Jurkat, Clone E6-1 (cell line): ENCODE measurements at regions not wholly inside any gene's neighbourhood (a gene's known extent, or its start where the extent isn't known, plus 50 kb on each side); places are given as distances from the start of the nearest gene placed in this dataset.
A peak's percentile ranks its signal among the peaks of the same experiment; 100 is the strongest.

ENCODE experiments used
- DNase-seq: peaks from one replicate; pipeline ENCODE4 v3.0.0-alpha.2; 2011; ENCODE audit warnings: low read depth, low spot score
- H3K4me3 ChIP-seq: 2 replicates; pipeline ENCODE4 v1.5.1; 2011; ENCODE audit warnings: mild to moderate bottlenecking, low read length, control low read depth, moderate library complexity

DNA sequence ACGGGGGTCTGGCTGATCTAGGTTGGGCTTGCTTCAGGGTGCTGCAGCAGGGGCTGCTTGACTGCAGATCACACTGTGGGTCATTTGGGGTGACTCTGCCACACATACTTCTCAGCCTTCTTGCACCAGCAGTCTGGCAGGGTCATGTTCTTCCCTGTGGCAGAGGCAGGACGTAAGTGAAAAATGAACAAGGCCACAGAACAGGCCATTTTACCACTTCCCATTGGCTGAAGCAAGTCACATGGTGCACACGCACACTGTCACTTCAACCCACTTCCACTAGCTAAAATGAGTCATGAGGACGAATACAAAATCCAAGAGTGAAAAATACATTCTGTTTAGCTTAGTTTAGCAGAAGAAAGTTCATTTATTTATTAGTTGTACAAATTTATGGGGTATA lies 168.6 kb upstream of the GGTLC1 start:
- DNase-seq, result no peak
- H3K4me3 ChIP-seq, result no peak overlapping the region

DNA sequence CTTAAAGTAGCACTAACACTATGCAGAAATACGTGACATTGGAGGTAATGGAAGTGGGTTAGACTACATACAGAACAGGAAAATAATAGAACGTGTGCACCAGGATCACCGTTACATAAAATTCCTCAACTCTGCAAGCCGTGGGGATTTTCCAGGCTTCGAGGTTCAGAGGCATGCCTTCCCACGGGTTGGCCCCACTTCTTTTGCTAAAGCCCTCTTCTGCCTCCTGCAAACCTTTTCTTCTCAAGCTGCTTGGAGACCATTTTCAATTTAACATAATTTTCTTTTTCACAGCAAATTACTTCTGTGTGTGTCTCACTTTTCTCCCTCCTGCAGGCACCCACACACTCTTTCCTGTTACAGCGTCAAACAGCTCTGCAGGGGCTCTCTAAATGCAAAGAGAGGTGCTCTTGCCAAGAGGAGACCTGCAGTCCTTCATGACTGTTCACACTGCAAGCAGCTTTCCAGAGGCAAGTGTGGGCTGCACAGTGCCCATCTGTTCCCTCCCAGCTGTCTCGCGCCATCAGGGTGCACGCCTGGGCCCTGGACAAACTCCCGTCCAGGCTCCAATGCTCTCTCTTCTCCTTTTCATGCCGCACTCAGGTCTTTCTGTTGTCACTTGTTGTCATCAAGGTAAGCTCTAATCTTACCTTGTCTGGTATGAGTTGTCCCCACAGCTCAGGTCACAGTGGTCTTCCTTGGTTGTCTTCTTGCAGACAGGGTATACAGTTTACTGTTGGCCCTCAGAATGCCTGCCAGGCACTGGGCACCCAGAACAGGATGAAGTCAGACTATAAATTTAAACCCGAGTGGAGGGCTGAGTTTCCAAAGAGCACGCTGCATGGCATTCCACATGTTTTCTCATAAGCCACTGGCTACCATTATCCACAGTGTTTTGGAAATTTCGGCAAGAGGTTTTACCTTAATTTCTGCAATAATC lies 164.8 kb upstream of the GGTLC1 start:
- DNase-seq, result no peak
- H3K4me3 ChIP-seq, result no peak overlapping the region

DNA sequence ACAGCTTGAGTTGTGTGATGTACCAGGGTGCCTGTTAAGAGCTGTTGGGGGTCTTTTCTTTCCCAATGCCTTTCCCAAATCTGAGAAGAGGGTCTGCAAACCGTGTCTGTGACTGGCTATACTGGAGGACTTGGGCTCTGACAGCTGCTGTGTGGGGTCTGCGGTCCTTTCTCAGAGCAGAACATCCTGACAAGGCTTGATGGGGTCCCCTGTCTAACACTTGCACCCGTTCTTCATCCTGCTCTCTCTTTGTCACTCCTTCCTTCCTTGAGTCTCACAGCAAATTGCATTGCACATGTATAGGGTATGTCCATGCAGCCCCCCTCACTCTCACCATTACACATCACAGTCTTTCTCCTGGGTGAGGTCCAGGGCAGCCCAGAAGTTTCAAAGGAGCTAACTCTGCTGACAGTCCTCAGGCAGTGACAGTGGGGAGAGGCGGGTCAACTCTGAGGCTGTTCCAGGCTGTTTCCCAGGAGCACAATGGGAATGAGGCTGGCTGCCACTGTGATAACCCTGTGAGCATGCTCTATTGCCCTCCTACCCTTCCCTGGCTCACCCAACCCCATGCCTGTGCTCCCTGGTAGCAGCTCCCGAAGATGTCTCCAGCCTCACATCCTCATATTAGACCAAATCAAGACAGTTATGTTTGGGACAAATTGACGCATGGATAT lies 163.2 kb upstream of the GGTLC1 start:
- DNase-seq, result no peak
- H3K4me3 ChIP-seq, result no peak overlapping the region

DNA sequence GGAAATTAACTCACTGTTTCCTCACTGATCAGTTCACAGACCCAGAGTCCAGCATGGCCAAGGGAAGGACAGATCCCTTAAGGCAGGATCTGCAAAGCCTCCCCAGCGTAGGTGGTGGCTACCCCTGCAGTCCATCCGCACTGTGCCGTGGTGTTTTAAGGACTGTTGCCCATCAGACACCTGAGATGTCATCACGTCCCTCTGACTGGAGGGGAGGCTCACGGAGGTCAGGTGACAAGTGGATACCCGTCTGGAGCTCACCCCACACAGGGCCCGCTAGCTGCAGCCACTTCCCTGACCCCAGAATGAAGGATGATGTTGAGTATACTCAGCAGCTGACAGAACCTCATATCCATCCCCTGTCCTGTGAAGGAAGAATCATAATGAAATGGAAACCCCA lies 161.8 kb upstream of the GGTLC1 start:
- H3K4me3 ChIP-seq, result no peak overlapping the region
- DNase-seq, result no peak

DNA sequence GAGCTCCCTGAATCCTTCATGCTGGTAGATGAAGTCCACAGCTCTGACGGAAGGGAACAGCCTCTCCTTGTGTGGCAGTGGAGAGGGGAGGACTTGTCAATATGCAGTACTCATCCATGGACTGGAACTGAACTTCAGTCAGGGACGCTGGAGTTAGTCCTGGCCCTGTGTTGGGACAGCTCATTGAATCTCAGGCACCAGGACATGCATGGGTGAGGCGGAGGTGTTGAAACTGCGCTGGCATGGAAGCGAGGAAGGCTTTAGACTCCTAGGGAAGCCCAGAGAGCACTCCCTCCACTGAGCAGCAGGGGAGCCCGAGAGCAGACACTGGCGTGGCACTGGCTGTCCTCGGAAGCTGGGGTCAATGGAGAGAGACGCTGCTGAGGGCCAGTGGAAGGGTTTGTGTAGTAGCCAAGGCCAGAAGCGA lies 161.3 kb upstream of the GGTLC1 start:
- no peak for DNase-seq
- H3K4me3 ChIP-seq, result no peak overlapping the region

DNA sequence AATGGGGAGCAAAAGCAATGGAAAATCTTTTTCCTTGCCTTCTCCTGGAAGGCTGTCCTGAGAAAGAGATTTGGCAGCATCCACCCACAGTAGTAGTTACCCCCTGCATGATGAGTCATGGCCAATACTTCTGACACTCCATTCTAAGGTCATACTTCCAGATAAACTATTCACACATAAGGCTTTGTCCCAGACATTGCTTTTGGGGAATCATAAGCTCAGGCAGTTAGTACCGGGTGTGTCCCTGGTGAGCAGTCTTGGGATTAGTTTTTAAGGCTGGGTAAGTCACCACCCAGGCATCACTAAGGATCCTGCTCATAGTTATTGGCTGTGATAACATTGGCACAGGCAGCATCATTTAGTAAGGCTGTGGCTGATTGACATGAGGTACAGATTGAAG lies 160.6 kb upstream of the GGTLC1 start:
- no peak for DNase-seq
- H3K4me3 ChIP-seq, result no peak overlapping the region

DNA sequence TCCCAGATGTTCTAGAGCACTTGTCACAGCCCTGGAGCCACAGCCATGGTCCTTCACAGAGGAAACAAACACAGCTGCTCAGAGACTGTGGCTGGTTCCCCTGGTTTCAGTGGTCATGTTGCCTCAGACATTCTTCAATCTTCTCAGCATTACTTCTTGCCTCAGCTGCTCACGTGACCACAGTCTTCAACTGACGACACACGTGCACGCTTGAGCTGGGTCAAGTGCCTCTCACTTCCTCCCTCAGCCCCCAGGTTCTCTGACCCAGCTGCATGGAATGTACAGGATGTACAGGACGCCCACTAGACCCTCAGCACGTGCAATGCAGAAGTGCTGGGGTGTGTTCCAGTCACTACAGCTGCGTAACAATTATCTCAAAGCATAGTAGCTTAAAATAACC lies 159.8 kb upstream of the GGTLC1 start:
- peak; percentile 93 for DNase-seq
- no peak overlapping the region for H3K4me3 ChIP-seq

DNA sequence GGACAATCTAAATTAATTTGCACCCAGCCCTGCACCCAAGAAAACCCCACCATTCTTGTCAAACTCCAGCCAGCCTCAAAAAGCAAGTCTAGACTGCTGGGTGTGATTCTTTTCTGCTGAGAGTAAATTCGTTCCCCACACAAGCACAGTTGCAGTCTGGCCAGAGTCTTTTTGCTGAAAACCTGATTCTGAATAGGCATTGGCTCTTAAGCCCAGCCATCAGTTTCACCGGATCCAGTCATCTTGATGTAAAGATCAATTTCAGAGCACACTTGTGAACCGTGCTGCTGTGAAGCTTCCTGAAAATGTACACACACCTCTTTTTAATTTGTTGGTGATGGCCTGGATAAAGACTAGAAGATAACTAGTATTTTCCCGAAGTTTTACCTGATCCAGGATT lies 159.4 kb upstream of the GGTLC1 start:
- no peak for DNase-seq
- H3K4me3 ChIP-seq, result no peak overlapping the region

DNA sequence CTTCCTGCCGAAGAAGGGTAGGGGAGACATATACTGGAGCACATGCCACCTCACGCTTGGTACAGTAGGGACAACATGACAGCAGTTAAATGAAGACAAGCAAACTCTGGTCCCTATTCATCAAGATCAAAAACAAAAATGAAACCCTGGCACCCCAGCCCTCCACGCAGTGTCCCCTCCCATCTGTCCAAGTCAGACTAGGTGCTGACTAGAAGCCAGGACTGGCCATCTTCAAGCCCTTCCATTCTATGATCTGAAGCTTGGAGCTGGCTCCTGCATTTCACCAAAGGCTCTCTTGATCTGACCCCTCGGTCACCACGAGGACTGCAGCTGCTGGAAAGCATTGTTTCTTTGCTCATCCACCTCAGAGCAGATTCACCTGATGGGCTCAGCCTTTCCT lies 158.9 kb upstream of the GGTLC1 start:
- no peak for DNase-seq
- H3K4me3 ChIP-seq, result no peak overlapping the region

DNA sequence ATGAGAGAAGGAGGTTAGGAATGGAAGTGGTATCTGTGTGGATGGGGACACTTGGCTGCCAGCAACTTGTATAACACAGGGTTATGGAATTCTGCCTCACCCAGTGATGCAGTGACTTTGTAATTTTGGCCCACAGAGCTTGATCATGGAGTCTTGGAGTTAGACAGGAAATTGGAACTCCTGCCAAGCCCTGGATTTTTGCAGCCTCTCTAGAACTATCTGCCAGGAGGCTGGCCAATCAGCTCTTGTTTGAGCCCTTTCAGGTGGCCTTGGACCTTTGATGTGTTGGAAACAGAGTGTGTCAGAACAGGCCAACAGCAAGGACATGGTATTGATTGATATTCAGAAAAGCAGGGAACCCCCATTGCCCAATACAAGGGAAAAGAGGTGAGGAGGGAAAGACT lies 157.7 kb upstream of the GGTLC1 start:
- DNase-seq, result no peak
- H3K4me3 ChIP-seq, result no peak overlapping the region

DNA sequence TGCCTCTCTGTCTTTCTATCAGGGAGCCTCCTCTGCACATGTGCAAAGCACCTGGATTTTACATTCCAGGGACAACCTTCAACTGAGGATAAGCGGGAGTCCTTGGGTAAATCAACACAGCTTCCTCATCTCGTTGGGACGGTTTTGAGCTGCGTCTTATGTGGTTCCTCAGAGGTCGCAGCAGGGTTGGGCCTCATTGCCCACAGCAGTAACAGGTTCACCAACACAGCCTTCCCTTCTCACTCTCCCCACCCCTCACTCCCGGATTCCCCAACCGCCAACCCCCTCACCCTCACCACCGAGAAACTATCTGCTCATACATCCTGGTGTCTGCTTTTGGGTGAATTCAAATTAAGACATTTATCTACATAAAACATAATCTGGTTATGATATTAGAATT lies 155.8 kb upstream of the GGTLC1 start:
- H3K4me3 ChIP-seq, result peak overlapping the region; percentile 20
- peak; percentile 97 for DNase-seq

DNA sequence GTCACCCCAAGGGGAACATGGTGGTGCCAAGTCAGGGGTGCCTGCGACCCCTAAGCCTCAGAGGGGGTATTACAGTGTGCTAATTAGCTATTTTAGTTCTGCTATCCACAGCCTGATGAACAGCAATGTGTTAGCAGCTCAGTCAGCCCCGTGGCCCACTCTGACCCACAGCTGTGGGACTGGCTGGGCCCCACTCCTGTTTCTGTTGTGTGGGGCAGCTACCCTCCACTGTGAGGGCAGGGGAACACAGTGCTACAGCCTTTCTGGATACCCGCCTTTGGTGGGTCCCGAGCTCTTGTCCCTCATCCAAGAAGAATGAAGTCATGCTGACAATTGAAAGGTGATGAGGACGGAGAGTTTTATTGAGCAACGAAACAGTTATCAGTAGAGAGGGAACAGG lies 152.5 kb upstream of the GGTLC1 start:
- no peak overlapping the region for H3K4me3 ChIP-seq
- DNase-seq, result no peak

DNA sequence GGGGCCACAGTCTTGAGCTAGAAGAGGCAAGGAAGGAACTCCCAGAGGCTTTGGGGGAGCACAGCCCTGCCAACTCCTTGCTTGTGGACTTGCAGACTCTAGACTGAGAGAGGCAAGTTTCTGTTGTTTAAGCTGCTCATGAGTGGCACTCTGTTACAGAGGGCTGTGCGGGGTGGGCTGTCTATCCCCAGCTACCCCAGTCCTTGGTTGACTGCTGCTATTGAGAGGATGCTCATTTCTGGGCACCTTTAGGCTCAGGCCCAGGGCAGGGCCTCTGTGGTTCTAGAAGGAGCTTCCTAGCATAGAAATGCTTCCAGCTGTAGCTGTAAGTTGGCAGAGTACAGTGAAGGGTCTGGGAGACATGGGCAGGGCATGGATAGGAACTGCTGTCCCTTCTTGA lies 151.3 kb upstream of the GGTLC1 start:
- H3K4me3 ChIP-seq, result no peak overlapping the region
- no peak for DNase-seq

DNA sequence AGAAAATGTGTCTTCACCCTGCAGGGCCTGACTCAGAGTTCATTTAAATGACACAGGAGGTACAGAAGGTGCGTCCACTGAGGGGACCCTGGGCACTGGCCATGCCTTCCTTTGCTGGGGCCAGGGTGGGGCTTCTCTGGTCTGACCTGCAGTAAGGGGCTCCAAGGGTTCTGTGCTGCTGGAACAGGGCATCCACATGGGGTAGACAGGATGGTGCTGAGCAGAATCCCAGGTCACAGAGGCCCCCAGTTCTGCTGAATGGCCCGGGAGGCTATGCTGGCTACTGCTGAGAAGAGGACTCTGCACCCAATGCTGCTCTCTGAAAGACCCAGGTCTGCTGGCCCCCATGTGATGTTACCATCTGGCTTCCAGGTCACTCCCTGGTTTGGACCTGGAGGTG lies 150.4 kb upstream of the GGTLC1 start:
- no peak for DNase-seq
- H3K4me3 ChIP-seq, result no peak overlapping the region

DNA sequence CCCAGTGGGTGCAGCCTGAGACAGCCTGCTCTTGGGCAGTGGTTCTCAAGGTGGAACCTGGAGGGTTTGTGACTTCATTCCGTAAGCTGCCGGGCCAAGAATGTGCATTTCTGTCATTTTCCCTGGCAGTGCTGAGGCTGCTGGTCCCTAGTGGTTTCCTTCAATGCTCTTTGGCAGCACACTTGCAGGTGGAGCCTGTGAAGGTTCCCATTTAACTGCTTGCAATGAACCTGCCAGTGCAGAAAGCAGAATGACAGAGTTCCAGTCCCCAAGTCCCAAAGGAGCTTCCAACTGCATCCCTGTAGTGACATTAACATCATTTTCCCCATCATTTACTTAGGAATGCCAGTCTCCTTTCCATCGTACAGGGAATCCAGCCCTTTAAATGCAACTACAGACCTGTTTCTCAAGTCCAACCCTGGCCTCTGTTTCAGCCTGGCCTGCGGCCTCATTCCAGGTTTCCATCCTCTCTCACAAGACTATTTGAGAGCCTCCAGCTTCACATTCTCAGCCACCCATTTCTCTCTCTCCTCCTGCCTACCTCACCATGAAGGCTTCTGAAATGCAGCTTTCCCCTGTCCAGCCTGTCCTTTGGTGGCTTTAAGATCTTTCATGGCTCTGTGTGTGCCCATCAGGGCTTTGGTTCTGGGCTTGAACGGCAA lies 149.7 kb upstream of the GGTLC1 start:
- H3K4me3 ChIP-seq, result no peak overlapping the region
- no peak for DNase-seq

DNA sequence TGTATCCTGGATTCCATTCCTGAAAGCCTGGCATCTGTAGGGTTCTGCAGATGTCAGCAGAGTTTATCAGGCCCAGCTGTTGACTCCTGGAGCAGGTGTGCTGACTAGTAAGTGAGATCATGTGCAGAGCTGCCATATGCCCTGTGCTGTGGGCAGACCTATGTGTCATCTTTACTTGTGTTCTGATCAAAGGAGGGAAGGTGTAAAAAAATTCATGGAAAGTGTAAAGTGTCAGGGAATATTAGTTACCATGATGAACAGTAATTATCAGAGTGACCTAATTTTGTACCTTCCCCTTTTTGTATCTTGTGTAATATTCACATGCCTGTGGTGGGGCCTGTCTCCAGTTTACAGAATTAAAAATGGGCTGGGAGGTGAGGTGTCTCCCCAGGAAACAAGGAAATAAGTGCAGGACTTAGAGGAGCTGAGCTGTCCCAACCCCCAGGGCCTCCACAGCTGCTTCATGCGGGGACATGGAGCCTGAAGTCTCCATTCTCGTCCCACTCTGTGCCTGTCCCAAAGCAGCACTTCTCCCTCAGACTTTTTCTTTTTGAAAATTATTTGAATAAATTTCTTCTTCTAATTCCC lies 148.2 kb upstream of the GGTLC1 start:
- DNase-seq, result no peak
- no peak overlapping the region for H3K4me3 ChIP-seq

DNA sequence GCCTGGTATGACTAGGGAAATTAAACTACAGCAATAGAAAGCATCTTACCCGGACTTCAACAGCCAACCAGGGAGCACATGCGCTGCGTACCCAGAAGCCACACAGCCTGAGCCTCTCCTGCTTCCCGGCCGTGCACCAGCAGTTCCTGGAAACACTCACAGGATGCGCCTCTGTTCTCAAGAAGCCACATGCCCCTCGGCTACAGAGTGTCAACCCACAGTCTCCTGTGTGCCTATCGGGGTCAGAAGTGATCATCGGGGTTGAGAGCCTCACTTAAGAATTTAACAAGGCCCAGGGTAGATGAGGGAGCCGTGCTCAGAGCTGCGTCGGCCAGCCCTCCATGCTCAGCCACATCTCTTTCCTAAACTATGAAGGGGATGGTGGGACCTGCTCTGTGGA lies 147.2 kb upstream of the GGTLC1 start:
- no peak overlapping the region for H3K4me3 ChIP-seq
- no peak for DNase-seq

DNA sequence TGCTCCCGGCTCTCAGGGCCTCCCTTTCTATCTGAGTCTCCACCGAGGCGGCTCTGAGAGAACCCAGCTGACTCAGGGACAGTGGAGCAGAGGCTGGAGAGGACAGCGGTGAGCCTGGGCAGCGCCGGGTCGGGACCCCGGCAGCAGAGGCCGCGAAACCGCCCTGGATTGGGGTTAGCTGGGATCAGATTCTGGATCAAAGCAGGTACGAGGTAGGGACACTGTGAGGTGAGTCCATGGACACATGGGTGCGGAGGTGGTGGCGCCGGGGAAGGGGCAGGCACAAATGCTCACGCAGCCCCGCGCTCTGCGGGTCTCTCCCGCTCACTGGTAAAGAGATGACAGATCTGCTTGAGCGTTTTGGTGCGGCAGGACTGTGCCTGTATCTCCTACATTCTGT lies 146.4 kb upstream of the GGTLC1 start:
- DNase-seq, result no peak
- no peak overlapping the region for H3K4me3 ChIP-seq

DNA sequence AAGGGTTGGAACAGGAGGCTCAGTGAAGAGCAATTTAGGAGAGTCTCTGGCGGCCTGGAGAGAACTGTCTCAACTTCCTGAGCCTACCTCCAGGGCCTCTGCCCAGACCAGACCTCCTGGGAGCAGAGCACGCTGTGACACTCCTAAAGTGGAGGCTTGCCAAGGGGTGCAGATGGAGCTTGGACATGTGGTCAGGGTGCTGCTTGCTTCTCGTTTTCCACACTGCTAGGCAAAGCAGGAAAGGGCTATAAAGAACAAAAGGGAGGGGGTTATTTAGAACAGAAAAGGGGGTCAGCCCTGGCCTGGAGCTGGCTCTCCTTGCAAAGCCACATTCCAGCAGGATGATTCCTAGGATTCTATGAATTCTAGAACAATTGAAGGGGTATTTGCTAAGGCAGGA lies 145.7 kb upstream of the GGTLC1 start:
- DNase-seq, result no peak
- H3K4me3 ChIP-seq, result no peak overlapping the region

DNA sequence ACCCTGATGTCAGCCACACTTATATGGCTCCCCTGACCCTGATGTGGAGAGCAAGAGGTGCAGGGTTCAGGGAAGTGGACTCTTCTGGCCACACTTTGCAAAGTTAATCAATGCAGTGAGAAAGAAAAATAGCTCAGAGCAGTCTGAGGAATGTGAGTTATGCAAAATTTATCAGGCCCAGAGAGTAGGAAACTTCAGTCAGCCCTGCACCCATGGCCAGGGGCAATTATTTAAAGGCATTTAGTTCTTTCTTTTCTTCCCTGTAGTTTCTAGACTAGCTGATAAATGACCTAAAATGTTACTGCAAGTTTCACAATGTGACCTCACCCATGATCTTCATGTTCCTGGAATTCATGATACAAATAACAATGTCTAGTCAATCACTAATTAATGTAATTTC lies 143.7 kb upstream of the GGTLC1 start:
- no peak for DNase-seq
- H3K4me3 ChIP-seq, result no peak overlapping the region
